Stimulated activated CD8-positive, alpha-beta memory T cell treated with anti-CD3 and anti-CD28 coated beads, Interleukin-4, amount 100 ng/mL, for 48 hours (primary cell): ENCODE measurements at regions not wholly inside any gene's neighbourhood (a gene's known extent, or its start where the extent isn't known, plus 50 kb on each side); places are given as distances from the start of the nearest gene placed in this dataset.
"Not testable (repeated sequence)": the region's sequence is repeated elsewhere in the genome, so short reads cannot be mapped to it uniquely, and the experiment has no call there.

Experiments used
- DNase-seq: peaks from one replicate; pipeline ENCODE4 v3.0.0-alpha.2; 2020

DNA sequence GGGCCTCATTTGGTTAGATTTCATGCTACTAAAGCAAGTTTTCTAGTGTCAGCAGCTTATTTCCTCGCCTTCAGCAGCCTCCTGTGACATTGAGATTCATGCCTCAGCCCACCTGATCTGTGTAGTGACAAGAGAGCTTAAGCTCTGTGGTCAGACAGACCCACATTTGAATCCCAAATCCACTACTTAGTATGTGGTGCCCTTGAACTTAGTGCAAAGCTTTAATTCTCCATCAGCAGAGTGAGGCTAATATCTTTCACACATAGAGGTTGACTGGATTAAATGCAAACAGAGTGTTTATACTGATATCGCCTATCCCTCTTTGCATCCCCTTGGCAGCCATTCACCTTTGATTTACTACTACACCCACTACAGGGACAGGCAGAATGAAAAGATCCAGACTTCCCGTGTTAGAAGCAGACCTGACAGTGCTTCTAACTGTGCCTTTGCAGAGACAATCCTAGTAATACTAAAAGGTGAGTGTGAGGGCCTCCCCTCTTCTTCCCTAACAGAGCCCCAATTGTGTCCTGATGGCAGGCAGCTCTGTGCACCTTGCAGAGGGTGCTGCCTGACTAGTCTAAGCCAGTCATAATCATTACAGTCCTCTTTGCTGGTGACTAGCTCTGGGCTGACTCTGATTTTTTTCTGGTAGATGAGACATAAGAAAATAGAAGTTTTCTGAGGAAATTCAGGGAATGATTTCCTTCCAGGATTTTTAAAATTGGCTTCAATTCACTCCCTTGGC is 264.0 kb downstream of the CTH start:
- no peak for DNase-seq

DNA sequence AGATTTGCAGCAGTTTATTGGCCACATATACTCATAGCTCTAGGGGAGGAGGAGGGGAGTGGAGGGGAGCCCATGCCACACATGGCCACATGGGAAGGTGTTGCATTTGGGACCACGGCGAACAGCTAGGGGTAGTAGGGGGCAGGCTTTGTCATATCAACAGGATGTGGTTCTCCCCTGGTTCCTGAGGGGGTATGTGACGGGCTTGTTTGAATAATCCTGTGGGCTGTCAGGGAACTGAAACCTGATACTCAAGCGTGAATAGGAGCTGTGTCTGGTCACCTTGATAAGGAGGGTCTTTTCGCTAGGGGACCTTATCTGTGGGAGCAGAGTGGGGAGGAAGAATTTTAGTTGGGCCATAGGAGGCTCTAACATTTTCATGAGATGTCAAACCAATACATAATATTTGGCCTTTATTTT is 264.7 kb downstream of the CTH start:
- no peak for DNase-seq

DNA sequence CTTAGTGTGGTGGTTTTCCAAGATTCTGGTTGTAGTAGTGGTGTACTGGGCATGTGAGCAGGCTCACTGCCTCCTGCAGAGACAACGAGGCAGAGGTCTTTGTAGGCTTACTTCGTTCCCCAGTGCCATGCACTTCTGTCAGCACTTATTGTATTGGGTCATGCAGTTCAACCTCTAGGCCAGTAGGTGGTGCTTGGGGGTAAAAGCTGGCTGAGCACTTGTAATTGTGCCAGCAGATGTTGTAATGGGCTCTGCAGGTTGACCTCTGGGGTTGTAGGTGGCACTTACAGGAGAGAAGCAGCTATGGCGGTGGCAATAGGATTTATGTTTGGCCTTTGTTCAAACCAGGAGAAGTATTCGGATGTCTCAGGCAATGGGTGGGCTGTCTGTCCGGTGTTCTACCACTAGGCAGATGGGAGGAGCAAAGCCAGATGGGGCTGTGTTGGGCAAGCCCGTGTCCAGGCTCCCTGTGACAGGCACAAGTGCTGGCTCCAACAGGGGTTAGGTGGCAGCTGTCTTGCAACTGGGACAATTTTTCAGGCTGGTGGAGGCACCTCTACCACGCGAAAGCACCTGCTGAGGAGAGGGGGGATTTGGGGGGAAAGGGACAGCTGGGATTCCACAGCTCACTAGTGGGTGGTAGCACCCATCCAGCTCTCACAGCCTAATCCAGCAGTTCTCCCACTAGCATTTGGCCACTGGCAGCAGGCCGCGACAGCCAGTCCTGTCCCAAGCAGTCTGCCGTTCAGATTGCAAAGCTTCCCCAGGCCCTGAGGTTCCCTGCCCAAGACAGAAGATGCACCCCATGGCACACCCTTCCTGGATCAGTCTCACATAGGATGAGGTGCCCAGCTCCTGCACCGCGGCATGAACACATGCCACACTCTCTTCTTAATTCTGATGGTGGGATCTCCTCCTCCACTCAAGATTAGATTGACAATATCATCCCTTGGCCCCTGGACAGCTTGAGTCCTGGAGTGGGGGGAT is 274.5 kb downstream of the CTH start:
- peak; percentile 53 for DNase-seq

DNA sequence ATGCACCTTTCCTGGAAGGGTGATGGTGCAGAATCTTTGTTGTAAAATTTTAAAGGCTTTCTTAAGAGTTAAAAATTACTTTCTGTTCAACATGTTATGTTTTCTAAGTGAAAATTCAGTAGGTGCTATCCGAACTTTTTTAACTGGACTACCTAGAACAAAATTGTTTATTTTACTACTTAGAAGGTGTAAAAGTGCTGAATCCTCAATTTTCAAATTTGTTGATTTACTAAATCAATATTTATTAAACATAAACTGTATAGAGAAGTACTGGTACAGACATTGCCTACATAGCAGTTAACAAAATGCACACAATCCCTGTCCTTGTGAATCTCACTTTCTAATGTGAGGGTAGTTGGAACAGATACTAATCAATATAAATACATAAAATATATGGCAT is 277.5 kb downstream of the CTH start:
- no peak for DNase-seq

GRCh38 chr1:70706381-70707037 is 295.4 kb downstream of the CTH start:
- DNase-seq: no peak

- DNase-seq: no peak
Observed at GRCh38 chr1:70707214-70707613, 296.1 kb downstream of the CTH start.

DNA sequence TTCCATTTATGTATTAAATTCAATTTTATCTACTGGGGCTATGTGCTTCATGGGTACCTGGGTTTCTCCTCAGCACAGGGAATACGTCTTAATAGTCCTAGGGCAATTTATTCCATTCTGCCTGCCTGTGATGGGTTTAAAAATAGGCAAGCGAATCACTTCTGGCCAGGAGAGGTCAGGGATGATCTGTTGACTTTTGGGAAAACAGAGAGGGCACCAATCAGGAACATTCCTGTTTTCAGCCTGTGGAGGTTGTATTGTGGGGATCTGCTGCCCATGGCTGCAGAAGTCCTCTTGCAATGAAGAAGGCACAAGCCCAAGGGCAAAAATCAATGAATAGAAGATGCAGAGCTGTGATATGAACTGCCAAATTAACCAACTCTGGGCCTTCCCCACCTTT is 303.1 kb downstream of the CTH start:
- no peak for DNase-seq

GRCh38 chr1:70717211-70717610 is 306.1 kb downstream of the CTH start:
- no peak for DNase-seq

DNA sequence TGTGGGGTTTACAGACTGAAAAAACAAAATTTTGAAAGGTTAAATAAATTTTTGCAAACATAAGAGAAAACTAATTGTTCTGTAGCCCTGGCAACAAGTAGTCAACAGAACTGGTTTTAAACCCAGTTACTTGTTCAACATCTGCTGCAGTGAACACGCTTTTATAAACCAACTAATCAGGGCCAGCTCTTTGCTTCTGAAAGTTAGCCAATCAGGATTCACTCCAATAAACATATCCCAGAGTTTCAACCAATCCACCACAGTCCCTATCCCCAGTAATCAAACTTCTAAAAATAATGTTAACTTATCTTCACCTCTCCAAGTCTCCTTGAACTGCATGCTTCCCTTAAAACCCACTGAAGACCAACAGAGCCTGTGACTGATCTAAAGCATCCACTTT is 306.6 kb downstream of the CTH start:
- no peak for DNase-seq

DNA sequence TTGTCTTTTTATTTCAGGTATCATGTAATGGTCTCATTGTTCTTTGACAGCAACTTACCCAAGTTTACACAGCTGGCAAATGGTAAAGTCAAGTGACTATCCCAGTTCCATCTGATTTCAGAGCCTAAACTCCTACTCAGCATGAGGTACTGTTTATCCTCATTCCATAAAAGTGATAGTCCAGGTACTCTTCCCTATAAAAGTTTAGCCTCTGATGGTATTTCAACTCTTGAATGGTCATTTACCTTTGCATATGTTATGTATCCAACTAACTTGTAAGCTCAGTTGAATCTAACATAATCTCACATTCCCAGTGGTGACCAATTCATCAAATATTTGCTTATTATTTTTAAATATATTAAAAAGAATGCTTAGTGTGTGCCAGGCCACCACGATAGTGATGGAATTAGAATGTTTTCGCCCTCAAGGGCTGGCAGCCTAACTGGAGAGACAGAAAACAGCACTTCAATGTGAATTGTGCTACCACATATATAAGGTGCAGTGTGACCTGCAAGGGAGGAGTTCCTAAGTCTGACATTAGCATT is 307.1 kb downstream of the CTH start:
- DNase-seq: no peak

GRCh38 chr1:70719154-70719553 is 308.1 kb downstream of the CTH start:
- DNase-seq: no peak

- DNase-seq: no peak
Observed at GRCh38 chr1:70720109-70720508, 309.0 kb downstream of the CTH start.

GRCh38 chr1:70720521-70720920 is 309.5 kb downstream of the CTH start:
- DNase-seq: no peak

DNA sequence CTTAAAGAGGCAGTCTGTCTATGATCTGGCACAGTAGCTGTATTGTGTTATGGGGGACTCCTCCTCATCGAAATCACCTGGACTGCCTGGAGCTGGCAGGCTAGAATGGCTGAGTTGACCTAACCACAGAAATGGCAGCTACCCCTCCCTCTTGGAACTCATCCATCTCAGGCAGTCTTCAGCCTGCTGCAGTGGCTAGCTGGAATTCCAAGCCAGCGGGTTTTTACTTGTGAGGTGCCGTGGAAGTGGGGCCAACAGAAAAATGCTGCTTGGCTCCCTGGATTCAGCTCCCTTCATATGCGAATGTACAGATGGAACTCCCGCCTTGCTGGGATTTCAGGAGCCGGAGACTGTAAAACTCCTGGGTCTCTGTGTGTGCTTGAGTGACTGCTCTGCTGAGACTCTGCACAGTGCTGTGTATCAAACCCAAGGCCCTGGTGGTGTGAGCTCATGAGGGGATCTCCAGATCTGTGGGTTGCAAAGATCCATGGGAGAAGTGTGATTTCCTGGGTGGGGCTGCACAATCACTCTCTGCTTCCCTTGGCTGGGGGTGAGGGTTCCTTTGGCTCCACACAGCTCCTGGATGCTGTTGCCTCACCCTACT is 316.9 kb downstream of the CTH start:
- DNase-seq: no peak

DNA sequence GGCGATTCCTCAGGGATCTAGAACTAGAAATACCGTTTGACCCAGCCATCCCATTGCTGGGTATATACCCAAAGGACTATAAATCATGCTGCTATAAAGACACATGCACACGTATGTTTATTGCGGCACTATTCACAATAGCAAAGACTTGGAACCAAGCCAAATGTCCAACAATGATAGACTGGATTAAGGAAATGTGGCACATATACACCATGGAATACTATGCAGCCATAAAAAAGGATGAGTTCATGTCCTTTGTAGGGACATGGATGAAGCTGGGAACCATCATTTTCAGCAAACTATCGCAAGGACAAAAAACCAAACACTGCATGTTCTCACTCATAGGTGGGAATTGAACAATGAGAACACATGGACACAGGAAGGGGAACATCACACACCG is 311.1 kb downstream of the PTGER3 start:
- DNase-seq: not testable (repeated sequence)

DNA sequence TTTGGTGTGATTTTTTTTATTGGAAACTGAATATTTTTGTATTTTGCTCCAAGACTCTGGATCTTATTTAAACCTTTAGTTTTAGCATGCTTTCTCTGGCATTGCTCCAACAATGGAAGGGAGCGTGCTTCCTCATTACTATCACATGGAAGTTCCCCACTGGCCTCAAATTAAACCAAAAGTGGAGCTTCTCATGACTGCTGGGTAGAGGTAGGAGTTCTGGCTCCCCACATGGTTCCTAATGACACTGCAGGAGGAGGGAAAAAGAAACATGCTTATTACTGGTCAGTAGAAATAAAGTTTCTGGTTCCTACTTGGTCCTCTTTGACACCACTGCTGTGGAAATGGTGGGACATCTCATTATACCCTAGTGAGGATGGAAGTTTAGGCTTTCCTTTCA is 310.5 kb downstream of the PTGER3 start:
- DNase-seq: no peak

DNA sequence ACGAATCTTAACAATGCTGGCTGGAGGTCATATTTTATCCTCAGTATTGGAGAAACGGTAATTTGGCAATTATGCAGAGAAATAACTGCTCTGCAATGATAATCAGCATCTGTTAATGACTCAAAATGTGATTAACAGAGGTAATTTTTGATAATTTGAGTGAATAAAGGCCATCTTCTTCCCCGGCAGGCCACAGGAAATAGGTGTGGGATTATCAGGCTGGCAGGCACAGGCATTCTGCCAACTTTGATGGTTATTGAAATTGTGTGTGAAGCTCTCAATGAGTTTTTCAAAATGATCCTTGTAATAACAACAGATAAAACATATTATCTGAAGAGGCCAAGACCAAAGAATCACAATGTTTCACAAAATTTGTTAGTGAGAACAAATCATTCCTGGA is 309.0 kb downstream of the PTGER3 start:
- DNase-seq: no peak

DNA sequence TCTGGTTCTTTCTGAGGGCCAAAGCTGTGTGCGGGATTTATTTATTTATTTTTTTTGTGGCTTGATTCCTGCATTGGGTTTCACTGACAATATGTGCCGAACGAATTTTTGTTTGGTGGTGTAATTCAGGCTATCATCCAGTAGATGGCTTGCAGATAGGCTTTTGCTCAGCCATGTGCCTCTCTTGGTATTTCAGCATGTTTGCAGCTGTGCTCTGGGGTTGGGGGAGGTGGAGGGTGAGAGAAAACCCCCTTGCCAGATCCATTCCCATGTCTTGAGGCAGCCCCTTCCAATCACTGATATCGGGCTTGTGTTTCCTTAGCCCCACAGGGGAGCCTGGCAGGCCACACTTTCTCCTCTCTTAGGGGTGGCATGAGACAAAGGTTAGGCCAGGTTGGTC is 302.4 kb downstream of the PTGER3 start:
- no peak for DNase-seq

DNA sequence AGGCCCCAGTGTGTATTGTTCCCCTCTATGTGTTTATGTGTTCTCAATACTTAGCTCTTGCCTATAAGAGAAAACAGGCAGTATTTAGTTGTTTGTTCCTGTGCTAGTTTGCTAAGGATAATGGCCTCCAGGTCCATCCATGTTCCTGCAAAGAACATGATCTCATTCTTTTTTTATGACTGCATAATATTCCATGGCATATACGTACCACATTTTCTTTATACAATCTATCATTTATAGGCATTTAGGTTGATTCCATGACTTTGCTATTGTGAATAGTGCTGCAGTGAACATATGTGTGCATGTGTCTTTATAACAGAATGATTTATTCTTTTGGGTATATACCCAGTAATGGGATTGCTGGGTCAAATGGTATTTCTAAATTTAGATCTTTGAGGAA is 301.6 kb downstream of the PTGER3 start:
- not testable (repeated sequence) for DNase-seq

DNA sequence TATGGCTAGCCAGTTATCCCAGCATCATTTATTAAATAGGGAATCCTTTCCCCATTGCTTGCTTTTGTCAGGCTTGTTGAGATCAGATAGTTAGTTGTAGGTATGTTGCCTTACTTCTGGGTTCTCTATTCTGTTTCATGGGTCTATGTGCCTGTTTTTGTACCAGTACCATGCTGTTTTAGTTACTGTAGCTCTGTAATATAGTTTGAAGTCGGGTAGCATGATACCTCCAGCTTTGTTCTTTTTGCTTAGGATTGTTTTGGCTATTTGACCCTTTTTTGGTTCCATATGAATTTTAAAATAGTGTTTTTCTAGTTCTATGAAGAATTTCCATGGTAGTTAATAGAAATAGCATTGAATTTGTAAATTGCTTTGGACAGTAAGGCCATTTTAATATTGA is 300.5 kb downstream of the PTGER3 start:
- DNase-seq: not testable (repeated sequence)

GRCh38 chr1:70751676-70752287 is 295.8 kb downstream of the PTGER3 start:
- DNase-seq: not testable (repeated sequence)

GRCh38 chr1:70754701-70755100 is 292.9 kb downstream of the PTGER3 start:
- DNase-seq: no peak
